ENCODE measurements at regions not wholly inside any gene's neighbourhood (a gene's known extent, or its start where the extent isn't known, plus 50 kb on each side); places are given as distances from the start of the nearest gene placed in this dataset.

DNA sequence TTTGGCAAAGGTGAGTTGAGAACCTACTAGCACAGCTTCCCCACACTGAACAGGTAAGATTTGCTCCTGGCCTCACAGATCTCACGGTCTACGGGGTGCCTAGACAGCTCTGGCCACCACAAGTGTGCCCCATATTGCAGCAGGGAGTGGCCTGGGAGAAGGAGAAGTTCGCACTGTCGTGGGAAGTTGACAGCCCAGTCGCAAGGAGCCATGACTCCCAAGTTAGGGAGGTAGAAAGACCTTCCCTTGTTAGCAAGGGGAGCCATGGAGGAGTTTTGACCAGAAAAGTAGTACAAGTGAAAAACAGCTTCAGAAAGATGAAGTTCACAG is 316.3 kb downstream of the BCL11B start:
- TF ChIP-seq, protein P1, sequence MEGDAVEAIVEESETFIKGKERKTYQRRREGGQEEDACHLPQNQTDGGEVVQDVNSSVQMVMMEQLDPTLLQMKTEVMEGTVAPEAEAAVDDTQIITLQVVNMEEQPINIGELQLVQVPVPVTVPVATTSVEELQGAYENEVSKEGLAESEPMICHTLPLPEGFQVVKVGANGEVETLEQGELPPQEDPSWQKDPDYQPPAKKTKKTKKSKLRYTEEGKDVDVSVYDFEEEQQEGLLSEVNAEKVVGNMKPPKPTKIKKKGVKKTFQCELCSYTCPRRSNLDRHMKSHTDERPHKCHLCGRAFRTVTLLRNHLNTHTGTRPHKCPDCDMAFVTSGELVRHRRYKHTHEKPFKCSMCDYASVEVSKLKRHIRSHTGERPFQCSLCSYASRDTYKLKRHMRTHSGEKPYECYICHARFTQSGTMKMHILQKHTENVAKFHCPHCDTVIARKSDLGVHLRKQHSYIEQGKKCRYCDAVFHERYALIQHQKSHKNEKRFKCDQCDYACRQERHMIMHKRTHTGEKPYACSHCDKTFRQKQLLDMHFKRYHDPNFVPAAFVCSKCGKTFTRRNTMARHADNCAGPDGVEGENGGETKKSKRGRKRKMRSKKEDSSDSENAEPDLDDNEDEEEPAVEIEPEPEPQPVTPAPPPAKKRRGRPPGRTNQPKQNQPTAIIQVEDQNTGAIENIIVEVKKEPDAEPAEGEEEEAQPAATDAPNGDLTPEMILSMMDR (IDR thresholded peaks at IDR 0.05) = no peak
- TF ChIP-seq POLR2A (IDR thresholded peaks at IDR 0.05) = no peak

Data from breast epithelium (tissue), 3 donors.